AG10803 (cell line): ENCODE measurements at regions not wholly inside any gene's neighbourhood (a gene's known extent, or its start where the extent isn't known, plus 50 kb on each side); places are given as distances from the start of the nearest gene placed in this dataset.
"Not testable (repeated sequence)": the region's sequence is repeated elsewhere in the genome, so short reads cannot be mapped to it uniquely, and the experiment has no call there.

Source experiments
- DNase-seq: peaks from one replicate; pipeline ENCODE4 v3.0.0; 2010; ENCODE audit warnings: low read depth
- H3K4me3 ChIP-seq: 2 replicates; pipeline ENCODE4 v1.5.1; 2011; ENCODE audit warnings: mild to moderate bottlenecking, low read length, control low read depth
- TF ChIP-seq, protein P1 (sequence below): conservative IDR thresholded peaks from 2 replicates; pipeline ENCODE4 v1.5.1; 2011; ENCODE audit warnings: mild to moderate bottlenecking, low read length, control low read depth, inconsistent platforms

DNA sequence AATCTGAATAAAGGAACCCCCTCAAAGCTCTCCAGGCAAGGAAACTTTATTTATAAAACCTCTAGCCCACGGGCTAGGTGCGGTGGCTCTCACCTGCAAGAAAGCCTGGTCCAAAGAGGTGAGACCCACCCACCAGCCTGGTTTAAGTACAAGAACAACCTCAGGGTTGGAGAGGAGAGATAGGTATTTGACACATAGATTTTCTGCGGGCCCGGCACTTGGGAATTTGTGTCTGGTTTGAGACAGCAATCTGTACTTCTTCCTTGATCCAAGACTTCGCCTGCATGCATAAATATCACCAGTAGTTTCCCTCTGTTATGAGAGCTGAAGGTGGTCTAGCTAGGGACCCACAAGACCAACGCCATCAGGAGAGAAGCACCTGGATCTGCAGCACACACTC, 73.2 kb upstream of the CAPRIN1 start:
- TF ChIP-seq, protein P1, sequence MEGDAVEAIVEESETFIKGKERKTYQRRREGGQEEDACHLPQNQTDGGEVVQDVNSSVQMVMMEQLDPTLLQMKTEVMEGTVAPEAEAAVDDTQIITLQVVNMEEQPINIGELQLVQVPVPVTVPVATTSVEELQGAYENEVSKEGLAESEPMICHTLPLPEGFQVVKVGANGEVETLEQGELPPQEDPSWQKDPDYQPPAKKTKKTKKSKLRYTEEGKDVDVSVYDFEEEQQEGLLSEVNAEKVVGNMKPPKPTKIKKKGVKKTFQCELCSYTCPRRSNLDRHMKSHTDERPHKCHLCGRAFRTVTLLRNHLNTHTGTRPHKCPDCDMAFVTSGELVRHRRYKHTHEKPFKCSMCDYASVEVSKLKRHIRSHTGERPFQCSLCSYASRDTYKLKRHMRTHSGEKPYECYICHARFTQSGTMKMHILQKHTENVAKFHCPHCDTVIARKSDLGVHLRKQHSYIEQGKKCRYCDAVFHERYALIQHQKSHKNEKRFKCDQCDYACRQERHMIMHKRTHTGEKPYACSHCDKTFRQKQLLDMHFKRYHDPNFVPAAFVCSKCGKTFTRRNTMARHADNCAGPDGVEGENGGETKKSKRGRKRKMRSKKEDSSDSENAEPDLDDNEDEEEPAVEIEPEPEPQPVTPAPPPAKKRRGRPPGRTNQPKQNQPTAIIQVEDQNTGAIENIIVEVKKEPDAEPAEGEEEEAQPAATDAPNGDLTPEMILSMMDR, result no peak

DNA sequence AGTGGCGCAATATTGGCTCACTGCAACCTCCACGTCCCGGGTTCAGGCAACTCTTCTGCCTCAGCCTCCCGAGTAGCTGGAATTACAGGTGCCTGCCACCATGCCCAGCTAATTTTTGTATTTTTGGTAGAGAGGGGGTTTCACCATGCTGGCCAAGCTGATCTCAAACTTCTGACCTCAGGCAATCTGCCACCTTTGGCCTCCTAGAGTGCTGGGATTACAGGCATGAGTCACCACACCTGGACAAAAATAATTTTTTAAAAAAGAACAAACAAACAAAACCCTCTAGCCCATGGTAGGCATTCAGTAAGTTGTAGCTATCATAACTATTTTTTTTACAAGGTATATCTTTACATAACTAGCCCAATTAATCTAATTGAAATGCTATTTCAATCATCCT, 73.9 kb upstream of the CAPRIN1 start:
- no peak overlapping the region for H3K4me3 ChIP-seq
- TF ChIP-seq, protein P1, result no peak
- DNase-seq, result no peak

More for the DNA sequence above, 73.2 kb upstream of the CAPRIN1 start:
- no peak overlapping the region for H3K4me3 ChIP-seq
- no peak for DNase-seq

DNA sequence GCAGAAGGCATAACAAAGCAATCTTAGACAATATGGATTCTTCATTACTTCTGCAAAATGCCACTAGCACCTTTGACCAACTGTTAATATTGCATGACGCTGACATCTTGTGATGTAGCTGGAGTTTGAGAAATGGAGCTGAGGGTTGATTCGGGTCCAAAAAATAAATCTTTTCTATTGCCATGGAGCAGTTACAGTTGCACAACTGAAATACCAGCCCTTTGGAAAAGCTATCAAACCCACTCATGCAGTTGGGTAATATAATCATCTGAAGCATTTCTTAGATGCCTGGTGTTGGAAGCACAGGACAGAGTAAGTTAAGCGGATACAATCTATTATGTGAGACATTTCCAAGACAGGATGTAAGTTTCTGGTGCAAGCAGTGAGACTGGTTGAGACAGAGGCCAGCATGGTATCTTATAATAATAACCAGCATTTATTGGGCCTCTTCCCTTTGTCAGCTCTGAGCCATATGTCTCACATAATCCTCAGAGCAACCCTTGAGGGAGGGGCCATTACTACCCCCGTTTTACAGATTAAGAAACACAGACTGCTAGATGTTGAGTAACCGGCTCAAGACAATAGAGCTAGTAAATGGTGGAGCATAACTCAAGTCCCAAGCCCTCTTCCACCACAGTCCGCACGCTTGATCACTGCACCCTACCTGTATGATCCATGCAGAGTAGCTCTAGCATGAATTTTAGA, 74.9 kb upstream of the CAPRIN1 start:
- TF ChIP-seq, protein P1, result no peak
- peak; percentile 92 for DNase-seq
- no peak overlapping the region for H3K4me3 ChIP-seq

DNA sequence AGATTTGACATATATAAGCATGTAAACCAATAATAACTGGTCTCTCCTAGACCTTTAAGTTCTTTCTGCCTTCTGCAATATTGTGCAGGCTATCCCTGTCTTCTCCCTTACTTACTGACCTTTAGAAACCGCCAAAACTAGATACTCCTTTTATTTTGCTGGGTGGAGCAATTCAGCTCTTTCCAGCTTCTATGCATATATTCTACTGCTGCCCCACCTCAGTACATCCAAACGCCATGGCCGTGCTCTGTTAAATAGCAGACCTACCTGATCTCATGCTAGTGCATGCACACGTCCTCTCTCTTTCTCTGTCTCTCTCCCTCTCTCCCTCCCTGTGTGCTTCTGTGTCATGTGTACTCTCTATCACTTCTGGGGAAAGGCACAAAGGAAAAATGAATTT, 76.7 kb upstream of the CAPRIN1 start:
- TF ChIP-seq, protein P1, result no peak
- DNase-seq, result no peak
- no peak overlapping the region for H3K4me3 ChIP-seq

DNA sequence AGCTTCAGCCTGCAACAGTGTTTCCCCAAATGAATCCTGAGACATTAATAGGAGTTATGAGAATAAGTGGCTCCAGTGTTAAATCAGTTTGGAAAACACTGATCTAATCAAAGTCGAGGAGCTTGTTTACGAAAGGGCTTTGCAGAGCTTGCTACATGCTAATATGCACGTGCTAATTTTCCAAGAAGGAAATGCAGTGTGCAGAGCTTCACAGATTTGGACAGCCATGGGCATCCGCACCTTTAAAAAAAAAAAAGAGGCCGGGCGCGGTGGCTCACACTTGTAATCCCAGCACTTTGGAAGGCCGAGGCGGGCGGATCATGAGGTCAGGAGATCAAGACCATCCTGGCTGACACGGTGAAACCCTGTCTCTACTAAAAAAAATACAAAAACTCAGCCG, 79.7 kb upstream of the LMO2 start:
- DNase-seq, H3K4me3 ChIP-seq: not testable (repeated sequence)

DNA sequence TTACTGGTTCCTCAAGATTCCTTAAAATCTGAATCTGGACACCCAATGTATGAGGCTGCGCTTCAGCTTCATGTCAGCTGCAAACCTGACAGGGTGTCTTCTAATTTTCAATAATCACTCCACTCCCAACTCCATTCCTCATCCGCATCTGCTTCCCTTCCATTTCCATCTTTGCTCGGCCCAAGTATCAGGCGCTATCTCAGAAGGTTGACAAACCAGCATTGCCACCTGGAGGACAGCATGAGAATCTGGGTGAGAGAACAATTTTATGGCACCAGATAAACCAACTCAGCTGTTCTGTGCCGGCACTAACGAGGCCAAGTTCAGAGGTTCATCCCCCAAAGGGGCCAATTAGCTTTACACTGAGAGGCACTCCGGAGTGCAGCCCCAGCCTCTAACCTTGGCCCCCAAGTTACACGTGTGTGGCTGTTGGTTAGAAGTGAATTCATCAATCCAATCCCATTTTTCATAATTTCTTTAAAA, 79.1 kb upstream of the LMO2 start:
- peak; percentile 59 for DNase-seq
- TF ChIP-seq, protein P1, result peak; percentile 89
- no peak overlapping the region for H3K4me3 ChIP-seq

DNA sequence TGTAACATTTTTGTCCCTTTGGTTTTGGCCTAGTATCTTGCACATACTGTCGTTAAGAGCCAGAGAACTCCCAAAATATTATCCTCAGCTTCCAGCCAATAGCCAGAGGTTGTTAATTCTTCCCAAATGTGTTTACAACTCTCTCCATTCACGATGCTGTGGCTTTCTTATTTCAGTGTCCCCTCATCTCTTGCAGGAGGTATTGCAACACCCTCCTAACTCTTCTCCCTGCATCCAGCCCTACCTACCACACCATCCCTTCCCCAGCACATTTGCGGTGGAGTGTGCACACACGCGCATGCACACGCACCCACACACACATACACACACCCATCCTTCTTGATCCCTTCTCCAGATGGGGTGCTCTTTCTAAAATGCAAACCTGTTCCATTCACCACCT, 75.6 kb upstream of the LMO2 start:
- no peak overlapping the region for H3K4me3 ChIP-seq
- DNase-seq, result no peak
- TF ChIP-seq, protein P1, result no peak
